HG03571 (cell line): ENCODE measurements at regions not wholly inside any gene's neighbourhood (a gene's known extent, or its start where the extent isn't known, plus 50 kb on each side); places are given as distances from the start of the nearest gene placed in this dataset.
"Not testable (repeated sequence)": the region's sequence is repeated elsewhere in the genome, so short reads cannot be mapped to it uniquely, and the experiment has no call there.

Experiments used
- ATAC-seq: cut with Tn5 transposase; IDR thresholded peaks from one replicate; pipeline ENCODE4 v1.9.1; 2021; ENCODE audit not compliant: unreplicated experiment

GRCh38 chr12:97711392-97711791, 248.8 kb downstream of the RMST start:
- ATAC-seq: no peak

- no peak for ATAC-seq
These were observed 250.7 kb downstream of the RMST start for GRCh38 chr12:97713270-97713669.

- ATAC-seq: no peak
These were observed 251.5 kb downstream of the RMST start for GRCh38 chr12:97714107-97714563.

- ATAC-seq: no peak
These were observed 253.8 kb downstream of the RMST start for GRCh38 chr12:97716356-97716755.

- not testable (repeated sequence) for ATAC-seq
These were observed 261.2 kb downstream of the RMST start for GRCh38 chr12:97723801-97724200.

GRCh38 chr12:97745406-97746101, 282.9 kb downstream of the RMST start:
- no peak for ATAC-seq

- ATAC-seq: no peak
These were observed 285.7 kb downstream of the RMST start for GRCh38 chr12:97748298-97748697.

- no peak for ATAC-seq
These were observed 289.1 kb downstream of the RMST start for GRCh38 chr12:97751704-97752103.

- no peak for ATAC-seq
These were observed 289.5 kb downstream of the RMST start for GRCh38 chr12:97752129-97752528.

GRCh38 chr12:97753332-97753731, 290.7 kb downstream of the RMST start:
- no peak for ATAC-seq

GRCh38 chr12:97754306-97754705, 291.7 kb downstream of the RMST start:
- no peak for ATAC-seq

GRCh38 chr12:97756066-97756666, 293.6 kb downstream of the RMST start:
- ATAC-seq: no peak

GRCh38 chr12:97756741-97757140, 294.1 kb downstream of the RMST start:
- no peak for ATAC-seq

- ATAC-seq: no peak
These were observed 295.0 kb downstream of the RMST start for GRCh38 chr12:97757481-97758193.

- no peak for ATAC-seq
These were observed 295.5 kb downstream of the RMST start for GRCh38 chr12:97758194-97758501.

- ATAC-seq: no peak
These were observed 296.0 kb downstream of the RMST start for GRCh38 chr12:97758586-97758985.

- ATAC-seq: no peak
These were observed 298.0 kb downstream of the RMST start for GRCh38 chr12:97760601-97761000.

GRCh38 chr12:97763113-97763512, 300.5 kb downstream of the RMST start:
- ATAC-seq: no peak

- ATAC-seq: no peak
These were observed 302.1 kb downstream of the RMST start for GRCh38 chr12:97764700-97765099.

- ATAC-seq: no peak
These were observed 304.7 kb downstream of the RMST start for GRCh38 chr12:97767347-97767746.

- no peak for ATAC-seq
These were observed 315.5 kb downstream of the RMST start for GRCh38 chr12:97778111-97778510.

- no peak for ATAC-seq
These were observed 318.7 kb downstream of the RMST start for GRCh38 chr12:97781342-97781741.
